Endometrium (tissue), 2 donors: ENCODE measurements at regions not wholly inside any gene's neighbourhood (a gene's known extent, or its start where the extent isn't known, plus 50 kb on each side); places are given as distances from the start of the nearest gene placed in this dataset.
"Not testable (repeated sequence)": the region's sequence is repeated elsewhere in the genome, so short reads cannot be mapped to it uniquely, and the experiment has no call there.

ENCODE experiments used
- FAIRE-seq: peaks from 2 replicates; lab custom pipeline; 2012; peaks lifted over from hg19 to GRCh38; lab: Jason Lieb, UNC
- donor health status: control.
- donor health status: control.

DNA sequence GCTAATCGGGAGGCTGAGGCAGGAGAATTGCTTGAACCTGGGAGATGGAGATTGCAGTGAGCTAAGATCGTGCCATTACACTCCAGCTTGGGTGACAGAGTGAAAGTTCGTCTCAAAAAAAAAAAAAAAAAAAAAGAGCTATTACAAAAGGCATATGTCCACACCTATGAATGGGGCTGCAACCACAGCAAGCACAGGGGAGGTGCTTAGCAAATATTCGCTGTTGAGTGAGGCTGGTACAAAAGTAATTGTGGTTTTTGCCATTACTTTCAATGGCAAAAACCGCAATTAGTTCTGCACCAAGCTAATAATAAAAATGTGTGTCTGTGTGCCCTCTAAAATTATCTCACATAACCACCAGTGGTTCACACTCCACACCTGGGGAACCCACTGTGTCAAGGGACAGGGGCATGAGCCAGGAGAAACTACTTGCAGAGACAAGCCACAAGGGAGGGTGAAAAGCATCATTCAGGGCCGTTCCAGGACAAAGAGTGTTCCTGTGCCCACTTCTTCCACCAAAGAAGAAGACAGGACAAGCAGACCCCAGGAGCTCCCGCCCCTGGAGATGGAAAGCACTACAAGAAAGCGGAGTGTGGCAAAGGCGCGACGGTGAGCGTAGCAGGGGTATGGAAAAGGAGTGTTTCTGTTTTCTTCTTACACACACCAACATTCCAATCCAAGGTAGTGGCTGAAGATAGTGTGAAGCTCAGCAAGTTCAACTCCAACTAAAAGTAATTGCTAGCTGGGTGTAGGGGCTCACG, 84.4 kb upstream of the CNEP1R1 start:
- FAIRE-seq: no peak

DNA sequence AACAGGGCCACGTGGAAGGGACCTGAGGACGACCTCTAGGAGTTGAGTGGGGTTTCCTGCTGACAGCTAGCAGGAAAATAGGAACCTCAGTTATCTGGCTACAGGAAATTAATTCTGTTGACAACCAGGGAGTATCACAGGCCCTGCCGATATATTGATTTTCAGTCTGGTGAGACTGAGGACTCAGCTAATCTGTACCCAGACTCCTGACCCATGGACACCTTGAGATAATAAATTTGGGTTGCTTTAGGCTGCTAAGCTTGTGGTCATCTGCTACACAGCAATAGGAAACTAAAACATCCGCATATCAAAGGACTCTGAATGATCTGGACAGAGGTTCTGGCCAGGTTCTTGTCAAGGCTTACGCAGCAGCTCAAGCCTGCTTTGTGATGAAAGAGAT, 80.8 kb upstream of the CNEP1R1 start:
- no peak for FAIRE-seq

DNA sequence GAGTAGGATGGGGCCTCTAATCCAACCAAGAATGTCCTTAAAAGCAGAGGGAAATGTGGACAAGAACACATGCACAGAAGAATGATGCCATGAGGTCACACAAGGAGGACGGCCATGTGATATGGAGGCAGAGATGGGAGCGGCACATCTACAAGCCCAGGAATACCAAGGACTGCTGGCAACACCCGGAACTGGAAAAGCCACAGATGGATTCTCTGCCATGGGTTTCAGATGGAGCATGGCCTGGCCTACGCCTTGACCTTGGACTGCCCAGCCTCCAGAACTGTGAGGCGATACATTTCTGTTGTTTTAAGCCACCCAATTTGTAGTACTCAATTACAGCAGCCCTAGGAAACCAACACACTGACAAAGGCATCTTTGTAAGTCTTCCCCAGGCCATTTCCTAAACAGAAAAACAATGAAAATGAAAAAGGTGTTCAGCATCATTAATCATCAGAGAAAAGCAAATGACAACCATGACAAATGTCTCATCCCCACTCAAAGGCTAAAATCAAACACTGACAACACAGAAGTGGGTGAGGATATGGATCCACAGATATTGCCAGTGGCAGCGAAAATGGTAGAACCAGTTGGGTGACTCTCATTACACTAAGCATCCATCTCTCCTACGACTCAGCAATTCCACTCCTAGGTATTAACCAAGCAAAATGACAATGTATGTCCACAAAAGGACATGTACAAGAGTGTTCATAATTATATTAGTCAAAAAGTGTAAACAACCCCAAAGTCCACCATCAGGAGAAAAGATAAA, 76.9 kb upstream of the CNEP1R1 start:
- FAIRE-seq: no peak

DNA sequence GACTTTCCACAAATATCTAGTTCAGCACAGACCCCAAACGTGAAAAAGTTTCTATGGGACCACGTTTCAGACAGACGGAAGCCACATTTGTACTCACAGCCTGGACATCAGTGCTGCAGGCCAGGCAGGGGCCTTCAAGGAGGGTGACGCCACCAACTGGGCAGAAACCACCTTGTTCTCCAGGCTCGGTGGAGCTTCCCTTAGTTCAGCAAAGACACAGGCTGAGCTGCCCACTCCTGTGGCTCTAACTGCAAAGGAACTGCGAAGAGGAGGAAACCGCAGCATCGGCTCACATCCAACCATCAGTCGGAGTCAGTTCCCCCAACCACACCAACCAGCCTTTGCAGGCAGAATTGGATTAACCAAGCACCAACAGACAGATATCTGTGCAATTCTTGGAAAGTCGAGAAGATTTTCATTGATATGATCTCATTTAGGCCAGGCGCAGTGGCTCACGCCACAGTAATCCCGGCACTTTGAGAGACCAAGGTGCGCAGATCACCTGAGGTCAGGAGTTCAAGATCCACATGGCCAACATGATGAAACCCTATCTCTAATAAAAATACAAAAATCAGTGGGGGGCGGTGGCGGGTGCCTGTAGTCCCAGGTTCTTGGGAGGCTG, 73.3 kb upstream of the CNEP1R1 start:
- no peak for FAIRE-seq

DNA sequence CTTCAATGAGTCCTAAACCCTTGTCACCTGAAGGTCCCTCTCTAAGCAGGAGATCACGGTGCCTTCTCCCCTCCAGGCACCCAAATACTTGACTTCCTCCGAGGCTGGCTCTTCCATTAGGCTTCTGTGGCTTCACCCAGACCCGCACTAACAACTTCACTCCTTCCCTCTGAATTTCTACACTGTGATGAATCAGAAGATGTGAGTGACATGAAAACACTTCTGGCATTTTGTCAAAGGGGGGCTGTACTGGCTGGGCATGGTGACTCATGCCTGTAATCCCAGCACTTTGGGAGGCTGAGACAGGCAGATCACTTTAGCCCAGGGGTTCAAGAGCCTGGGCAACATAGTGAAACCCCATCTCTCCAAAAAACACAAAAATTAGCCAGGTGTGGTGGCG, 72.6 kb upstream of the CNEP1R1 start:
- no peak for FAIRE-seq

DNA sequence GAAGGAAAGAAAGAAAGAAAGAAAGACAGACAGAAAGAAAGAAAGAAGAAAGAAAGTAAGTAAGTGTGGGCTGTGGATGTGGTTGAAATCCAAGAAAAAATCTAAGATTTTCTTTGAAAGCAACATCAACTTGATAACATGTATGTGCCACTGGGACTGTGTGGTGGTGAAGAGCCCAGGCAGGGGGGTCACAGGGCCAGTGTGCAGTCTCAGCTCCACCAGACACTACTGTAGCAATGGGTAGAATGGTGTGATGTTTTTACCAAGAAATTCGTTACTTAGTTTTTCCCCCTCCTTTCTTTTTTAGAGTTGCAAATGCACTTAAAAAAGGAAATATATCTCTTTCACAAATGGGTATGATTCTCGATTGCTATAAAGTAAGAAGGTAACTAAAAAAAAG, 71.9 kb upstream of the CNEP1R1 start:
- FAIRE-seq: no peak

DNA sequence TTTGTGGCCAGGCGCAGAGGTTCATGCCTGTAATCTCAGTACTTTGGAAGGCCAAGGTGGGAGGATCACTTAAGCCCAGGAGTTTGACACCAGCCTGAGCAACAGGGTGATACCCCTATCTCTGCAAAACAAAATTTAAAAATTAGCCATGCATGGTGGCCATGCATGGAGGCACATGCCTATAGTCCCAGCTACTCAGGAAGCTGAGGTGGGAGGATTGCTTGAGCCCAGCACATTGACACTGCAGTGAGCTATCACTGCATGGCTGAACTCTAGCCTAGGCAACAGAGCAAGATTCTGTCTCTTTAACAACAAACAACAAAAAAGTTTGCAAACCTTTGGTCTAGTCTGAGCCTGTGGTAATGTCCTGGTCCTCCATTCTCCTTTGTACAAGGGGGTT, 69.2 kb upstream of the CNEP1R1 start:
- FAIRE-seq: no peak

DNA sequence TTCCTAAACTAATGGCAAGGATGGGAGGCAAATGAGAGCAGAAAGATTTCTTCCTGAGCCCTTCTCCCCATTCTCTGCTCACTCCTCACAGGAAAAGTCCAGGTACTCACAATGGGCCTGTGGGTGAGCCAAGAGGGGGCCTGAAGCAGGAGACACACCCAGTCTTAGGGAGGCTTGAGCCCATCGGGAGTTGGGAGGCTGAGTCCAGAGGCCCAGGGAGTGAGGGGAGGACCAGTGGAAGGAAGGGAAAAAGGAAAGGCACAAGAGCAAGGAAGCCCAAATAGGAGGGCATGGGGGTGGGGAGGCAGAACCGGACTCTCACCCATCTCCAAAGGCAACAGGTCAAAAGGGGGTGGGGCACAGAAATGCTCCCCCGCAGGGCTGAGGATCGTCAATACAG, 68.1 kb upstream of the CNEP1R1 start:
- no peak for FAIRE-seq

DNA sequence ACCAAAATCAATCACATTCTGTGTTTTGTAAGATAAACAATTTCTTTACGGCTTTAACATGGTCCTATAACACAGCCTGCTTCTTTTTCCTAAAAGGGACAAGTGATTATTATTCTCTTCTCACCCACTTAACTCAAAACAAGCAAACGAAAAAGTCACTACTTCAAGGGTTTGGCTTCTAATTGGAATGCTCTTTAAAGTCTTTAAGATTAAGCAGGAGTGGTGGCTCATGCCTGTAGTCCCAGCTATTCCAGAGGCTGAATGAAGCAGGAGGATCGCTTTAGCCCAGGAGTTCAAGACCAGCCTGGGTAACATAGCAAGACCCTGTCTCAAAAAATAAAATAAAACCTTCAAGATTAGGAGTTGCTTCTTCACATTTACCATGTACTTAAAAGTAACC, 66.6 kb upstream of the CNEP1R1 start:
- FAIRE-seq: no peak

DNA sequence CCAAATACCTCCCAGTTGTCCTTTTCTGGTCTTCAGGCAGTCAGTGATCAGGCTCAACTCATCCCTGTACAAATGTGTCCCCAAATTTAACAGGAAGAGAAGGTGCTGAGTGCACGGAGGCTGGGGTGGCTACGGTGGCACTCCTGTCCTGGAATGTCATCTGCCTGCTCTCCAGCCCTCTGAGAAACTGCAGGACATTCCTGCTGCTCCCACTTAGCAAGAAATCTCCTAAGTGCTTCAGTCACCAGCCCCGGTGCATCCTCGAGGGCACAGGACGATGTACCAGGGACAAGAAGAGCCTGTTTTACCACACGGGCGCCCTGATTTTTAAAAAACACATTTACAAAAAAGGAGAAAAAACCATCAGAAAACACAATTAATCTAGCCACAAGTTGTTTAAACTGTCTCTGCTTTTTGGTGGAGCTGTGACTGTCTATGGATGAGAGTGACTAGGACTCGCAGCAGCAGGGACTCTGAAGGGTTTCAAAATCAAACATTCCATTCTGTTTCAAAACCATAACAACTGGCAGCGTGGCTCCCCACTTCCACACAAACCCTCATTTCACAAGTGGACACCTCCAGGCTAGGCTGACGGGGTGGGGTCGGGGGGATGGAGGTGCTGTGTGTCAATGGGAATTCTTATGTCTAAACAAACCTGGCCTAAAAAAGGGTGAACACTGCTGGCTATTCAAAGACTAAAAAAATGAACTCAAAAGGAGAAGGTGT, 65.3 kb upstream of the CNEP1R1 start:
- no peak for FAIRE-seq

DNA sequence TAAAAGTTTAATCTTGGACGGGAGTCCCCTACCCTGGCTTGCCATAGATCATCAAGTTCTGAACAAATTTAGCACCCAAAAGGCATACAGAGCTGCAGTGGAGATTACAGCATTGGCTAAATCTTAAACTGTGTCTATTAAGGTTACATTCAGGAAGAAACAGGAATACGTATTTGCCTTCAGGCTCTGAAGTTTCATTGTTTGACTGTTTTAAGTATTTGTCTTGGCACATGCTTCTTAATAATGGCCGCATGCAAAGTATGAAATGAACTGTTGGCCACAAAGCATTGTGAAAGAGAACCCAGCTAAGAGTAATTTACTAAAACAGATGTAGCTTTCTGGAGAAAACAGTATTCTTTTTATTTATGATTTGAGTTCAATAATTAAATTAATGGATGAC, 63.9 kb upstream of the CNEP1R1 start:
- no peak for FAIRE-seq

DNA sequence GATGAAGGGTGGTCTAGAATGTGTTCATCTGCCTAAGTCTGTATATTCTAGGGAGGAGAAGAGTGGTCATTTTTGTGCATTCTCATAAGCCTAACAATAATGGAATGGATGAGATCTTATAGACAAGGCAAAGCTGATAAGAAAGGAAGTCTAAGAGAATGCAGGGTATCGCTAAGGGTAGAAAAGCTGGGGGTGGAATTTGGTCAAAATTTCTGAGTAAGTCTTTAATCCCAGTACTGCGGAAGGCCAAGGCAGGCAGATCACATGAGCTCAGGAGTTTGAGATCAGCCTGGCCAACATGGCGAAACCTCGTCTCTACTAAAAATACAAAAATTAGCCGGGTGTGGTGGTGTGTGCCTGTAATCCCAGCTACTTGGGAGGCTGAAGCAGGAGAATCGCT, 62.5 kb upstream of the CNEP1R1 start:
- FAIRE-seq: not testable (repeated sequence)

DNA sequence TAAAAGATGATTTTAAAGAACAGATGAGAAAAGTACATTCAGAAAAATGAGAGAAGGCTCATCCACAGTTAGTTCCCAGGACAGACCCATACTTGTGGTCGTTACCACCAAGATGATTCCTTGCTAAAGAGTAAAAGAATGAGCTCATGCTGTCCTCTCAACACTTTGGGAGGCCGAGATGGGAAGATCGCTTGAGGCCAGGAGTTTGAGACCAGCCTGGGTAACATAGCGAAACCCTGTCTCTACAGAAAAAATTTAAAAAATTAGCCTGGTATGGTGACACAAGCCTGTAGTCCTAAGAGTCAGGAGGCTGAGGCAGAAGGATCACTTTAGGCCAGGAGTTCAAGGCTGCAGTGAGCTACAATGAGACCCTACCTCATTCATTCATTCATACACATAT, 60.7 kb upstream of the CNEP1R1 start:
- no peak for FAIRE-seq

DNA sequence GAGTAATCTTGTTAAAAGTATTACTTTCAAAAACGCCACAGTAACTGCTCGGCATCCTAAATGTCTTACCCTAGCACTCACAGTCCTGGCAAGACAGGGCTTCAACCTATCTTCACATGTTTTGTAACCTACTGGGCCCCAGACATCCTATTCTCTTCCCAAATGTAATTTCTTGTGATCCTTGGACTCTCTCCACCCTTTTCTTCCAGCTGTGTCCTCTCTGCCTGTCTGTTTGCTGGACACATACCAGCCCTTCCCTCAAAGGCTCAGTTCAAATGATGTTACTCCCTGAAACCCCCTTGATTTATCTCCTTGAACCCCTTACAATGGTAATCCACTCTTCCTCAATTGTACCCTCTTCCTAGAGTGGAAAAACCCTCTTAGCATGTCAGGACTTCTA, 60.1 kb upstream of the CNEP1R1 start:
- no peak for FAIRE-seq

DNA sequence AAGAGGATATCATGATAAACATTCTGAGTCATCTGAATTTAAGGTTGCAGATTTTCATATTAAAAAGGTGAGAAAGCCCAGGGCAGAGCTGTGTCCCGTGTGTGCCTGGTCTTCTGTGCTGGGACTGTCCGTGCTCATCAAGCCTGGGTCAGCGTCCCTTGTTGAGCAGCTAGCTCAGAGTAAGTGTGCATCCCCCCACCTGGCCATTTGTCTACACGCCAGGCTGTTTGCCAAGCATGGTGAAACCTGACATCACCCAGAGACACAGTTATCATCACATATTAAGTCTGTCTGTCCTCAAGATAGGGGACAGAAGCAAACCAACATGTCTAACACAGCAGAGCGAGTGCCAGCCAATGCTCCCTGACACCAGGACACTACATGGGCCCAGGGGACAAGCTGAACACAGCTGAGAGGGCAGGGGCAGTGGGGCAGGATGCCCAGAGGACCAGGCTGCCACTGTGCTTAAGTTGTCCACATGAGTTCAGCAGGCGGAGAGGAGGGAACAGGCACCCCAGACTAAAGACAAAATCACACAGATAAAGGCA, 57.9 kb upstream of the CNEP1R1 start:
- no peak for FAIRE-seq

DNA sequence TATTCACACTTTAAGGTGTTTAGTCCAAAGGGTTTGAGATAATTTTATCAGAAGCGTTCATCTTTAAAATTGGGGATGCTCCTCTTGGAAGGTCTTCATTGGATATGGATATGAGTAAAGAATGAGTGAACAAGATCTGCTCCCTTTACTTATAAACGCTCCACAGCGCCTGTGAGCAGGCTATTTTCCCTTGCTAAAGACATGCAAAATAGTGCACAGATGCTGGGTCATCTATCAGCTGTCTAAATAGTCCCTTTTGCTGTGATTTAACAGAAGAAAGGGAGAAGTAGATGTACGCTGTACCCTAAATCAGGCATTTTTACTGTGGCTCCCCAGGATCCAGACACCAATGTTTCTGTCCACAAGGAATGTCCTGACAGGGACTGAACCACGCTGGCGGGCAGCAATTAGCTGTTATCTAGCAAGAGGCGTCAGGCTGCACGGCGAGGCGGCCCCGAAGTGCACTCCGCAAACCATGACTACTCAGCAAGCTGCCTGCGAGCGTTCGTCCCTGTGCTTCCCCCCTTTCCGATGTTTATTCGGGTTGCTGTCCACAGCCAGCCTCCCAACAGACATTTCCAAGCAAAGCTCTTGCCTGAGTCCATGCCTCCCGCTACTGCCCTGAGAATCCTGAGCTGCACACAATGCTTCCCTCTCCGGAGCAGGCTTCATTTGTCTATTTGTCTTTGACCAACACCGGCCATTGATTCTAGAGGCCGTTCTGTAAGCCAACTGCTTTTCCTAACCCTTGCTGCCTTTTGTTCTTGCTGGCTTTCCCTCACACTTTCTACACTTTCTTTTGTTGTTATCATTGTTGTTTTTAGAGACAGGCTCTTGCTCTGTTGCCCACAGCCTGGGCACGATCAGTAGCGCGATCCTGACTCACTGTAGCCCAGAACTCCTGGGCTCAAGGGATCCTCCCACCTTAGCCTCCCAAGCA, 55.7 kb upstream of the CNEP1R1 start:
- no peak for FAIRE-seq

DNA sequence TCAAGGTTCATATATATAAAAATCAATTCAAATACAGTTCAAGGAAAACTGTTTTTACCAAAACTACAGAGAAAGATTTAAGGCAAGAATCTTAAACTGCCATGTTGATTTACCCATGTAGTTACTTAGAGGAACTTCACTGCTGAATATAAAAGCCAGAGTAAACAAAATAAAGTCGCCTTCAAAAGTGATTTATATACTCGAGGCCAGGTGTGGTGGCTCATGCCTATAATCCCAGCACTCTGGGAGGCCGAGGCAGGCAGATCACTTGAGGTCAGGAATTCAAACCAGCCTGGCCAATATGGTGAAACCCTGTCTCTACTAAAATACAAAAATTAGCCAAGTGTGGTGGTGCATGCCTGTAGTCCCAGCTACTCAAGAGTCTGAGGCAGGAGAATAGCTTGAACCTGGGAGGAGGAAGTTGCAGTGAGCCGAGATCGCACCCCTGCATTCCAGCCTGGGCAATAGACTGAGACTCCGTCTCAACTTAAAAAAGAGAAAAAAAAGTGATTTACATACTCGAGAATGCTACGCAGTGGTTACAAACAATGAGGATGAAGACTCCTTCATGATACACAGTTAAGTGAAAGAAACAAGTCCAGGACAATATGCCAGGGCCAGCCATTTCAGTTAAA, 54.1 kb upstream of the CNEP1R1 start:
- FAIRE-seq: no peak

DNA sequence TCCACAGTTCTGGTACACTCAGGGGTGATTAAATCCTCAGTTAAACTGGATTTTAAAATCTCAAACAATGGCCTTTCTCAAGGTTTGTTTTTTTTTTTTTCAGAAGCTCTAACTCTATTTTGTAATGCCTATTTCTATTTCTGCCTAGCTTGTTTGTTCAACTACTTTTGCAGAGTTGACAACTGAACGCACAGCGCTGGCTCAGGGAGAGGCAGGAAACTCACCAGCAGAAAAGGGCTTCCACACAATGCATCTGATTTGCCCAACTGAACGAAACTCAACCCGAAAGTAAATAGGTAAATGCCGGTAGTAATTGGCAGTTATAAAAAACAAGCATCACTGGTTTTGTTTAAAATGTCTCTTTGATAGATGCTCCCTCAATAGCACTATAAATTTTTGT, 52.7 kb upstream of the CNEP1R1 start:
- no peak for FAIRE-seq

DNA sequence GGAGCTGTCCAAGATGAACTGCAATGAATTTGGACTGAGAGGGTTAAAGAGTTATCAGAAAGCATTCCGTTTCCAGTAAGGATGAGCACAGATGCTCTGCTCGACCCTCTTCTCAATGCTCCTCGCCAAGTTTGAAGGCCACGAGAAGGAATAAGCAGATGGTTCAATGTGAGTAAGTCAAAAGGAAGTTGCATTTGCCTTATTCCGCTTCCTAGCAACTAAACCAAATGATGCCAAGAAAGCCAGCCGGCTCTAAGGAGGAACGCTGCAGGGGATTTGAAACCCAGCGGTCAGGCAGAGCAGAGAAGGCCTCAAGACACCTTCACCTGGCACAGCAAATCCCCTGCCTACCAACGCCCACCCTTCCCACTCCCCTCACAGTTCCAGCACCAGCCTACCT, 52.1 kb upstream of the CNEP1R1 start:
- no peak for FAIRE-seq
